NB4 (cell line): ENCODE measurements at regions not wholly inside any gene's neighbourhood (a gene's known extent, or its start where the extent isn't known, plus 50 kb on each side); places are given as distances from the start of the nearest gene placed in this dataset.

ENCODE experiments used
- DNase-seq: peaks from one replicate; pipeline ENCODE4 v3.0.0; 2010; ENCODE audit warnings: low read depth
- H3K4me3 ChIP-seq: one replicate; pipeline ENCODE4 v1.5.1; 2011; ENCODE audit warnings: mild to moderate bottlenecking, low read depth, low read length, moderate library complexity
- CTCF ChIP-seq: IDR thresholded peaks from one replicate; pipeline ENCODE4 v1.5.1; 2012; ENCODE audit warnings: low read depth, low read length
- MAX ChIP-seq: IDR thresholded peaks from 2 replicates; pipeline ENCODE4 v1.6.1; 2011; ENCODE audit warnings: low read depth, low read length
- MYC ChIP-seq: IDR thresholded peaks from 2 replicates; pipeline ENCODE4 v1.6.1; 2011; ENCODE audit warnings: low read depth, low read length
- POLR2A ChIP-seq: IDR thresholded peaks from 2 replicates; pipeline ENCODE4 v1.6.1; 2011; ENCODE audit warnings: mild to moderate bottlenecking; ENCODE audit not compliant: insufficient read length; ENCODE audit errors: extremely low read depth

GRCh38 chr3:96755519-96755918 is 58.9 kb upstream of the EPHA6 start:
- no peak overlapping the region for H3K4me3 ChIP-seq
- no peak for DNase-seq
- no peak for TF ChIP-seq MYC
- TF ChIP-seq POLR2A, result no peak
- TF ChIP-seq MAX, result no peak
- TF ChIP-seq CTCF, result no peak

- H3K4me3 ChIP-seq, result no peak overlapping the region
- TF ChIP-seq CTCF, result no peak
- TF ChIP-seq POLR2A, result no peak
- TF ChIP-seq MYC, result no peak
- TF ChIP-seq MAX, result no peak
- DNase-seq, result no peak
Measured at GRCh38 chr3:96756516-96756915, 57.9 kb upstream of the EPHA6 start.

- H3K4me3 ChIP-seq, result no peak overlapping the region
- TF ChIP-seq MYC, result no peak
- DNase-seq, result no peak
Measured at GRCh38 chr3:96760956-96761355, 53.4 kb upstream of the EPHA6 start.
